K562 (cell line): ENCODE measurements at regions not wholly inside any gene's neighbourhood (a gene's known extent, or its start where the extent isn't known, plus 50 kb on each side); places are given as distances from the start of the nearest gene placed in this dataset.

Experiments
- ATAC-seq: fragments of 200-7000 bp; cut with Tn5 transposase; 3 replicates; pipeline ENCODE4 v1.9.1; 2020; ENCODE audit warnings: moderate library complexity
- BruUV-seq: library from RNA; stranded (reverse); fragments of 400-500 nt; replicated peaks from 2 replicates; lab custom pipeline; 2021; lab: Mats Ljungman, UMichigan
- CTCF ChIA-PET: fragments of 300-600 bp; formaldehyde crosslinking; extraction: SDS; loops from one replicate; lab custom pipeline; 2021; ENCODE audit warnings: low intra/inter-chr PET ratio; lab: Yijun Ruan, JAX
- POLR2A ChIA-PET: fragments of 300-600, 350-650 bp; sonication (Branson Sonifier 250); formaldehyde crosslinking; extraction: SDS; loops from one replicate; lab custom pipeline; 2021; ENCODE audit warnings: antibody characterized with exemption, inconsistent platforms; lab: Yijun Ruan, JAX
- DNase-seq, 4 experiments: peaks; one replicate each; pipeline versions ENCODE4 v3.0.0 to v3.0.0-alpha.2; 2011 to 2018; ENCODE audit warnings: low spot score in 3 of 4, mixed read lengths in 3 of 4; ENCODE audit errors: extremely low read depth in 1 of 4
- FAIRE-seq: peaks from 2 replicates; lab custom pipeline; 2011; peaks lifted over from hg19 to GRCh38; lab: Jason Lieb, UNC
- H2AFZ ChIP-seq: 2 replicates; pipeline ENCODE4 v1.6.0; 2011; ENCODE audit warnings: low read depth, low read length, control low read depth, inconsistent platforms
- H3K27ac ChIP-seq: fragments of 200-600 bp; 3 replicates; pipeline ENCODE4 v1.8.0; 2011; ENCODE audit warnings: low read depth, mild to moderate bottlenecking, control low read depth, inconsistent platforms, low read length, moderate library complexity, mixed read lengths; ENCODE audit errors: extremely low read depth
- H3K27me3 ChIP-seq, 2 experiments: fragments of 300-600 bp in 1 of 2; 2 replicates in 1 of 2; 3 replicates in 1 of 2; pipeline versions ENCODE4 v1.6.0 to v1.8.0; 2011; ENCODE audit warnings: inconsistent platforms in 2 of 2, low read length in 2 of 2, mild to moderate bottlenecking in 1 of 2, mixed read lengths in 1 of 2, moderate library complexity in 1 of 2; ENCODE audit not compliant: control insufficient read depth in 2 of 2, insufficient read depth in 2 of 2
- H3K36me3 ChIP-seq: fragments of 300-600 bp; 3 replicates; pipeline ENCODE4 v1.8.0; 2011; ENCODE audit warnings: mild to moderate bottlenecking, low read length, inconsistent platforms; ENCODE audit not compliant: control insufficient read depth, insufficient read depth
- H3K4me1 ChIP-seq, 2 experiments: fragments of 200-600 bp in 1 of 2; replicated peaks in 1 of 2; 2 replicates in 1 of 2; 3 replicates in 1 of 2; pipeline versions ENCODE4 v1.5.1 to v1.8.0; 2011; ENCODE audit warnings: inconsistent platforms in 2 of 2, low read length in 2 of 2, mild to moderate bottlenecking in 1 of 2, mixed read lengths in 1 of 2, moderate library complexity in 1 of 2; ENCODE audit not compliant: control insufficient read depth in 2 of 2, insufficient read depth in 2 of 2
- H3K4me2 ChIP-seq: 2 replicates; pipeline ENCODE4 v1.6.1; 2011; ENCODE audit warnings: low read length, control low read depth, inconsistent platforms, mixed read lengths; ENCODE audit not compliant: insufficient read depth
- H3K4me3 ChIP-seq: fragments of 200-600 bp; sonication (generic), shearing (Covaris generic); 2 replicates; pipeline ENCODE4 v1.5.1; 2016; ENCODE audit warnings: control low read depth, inconsistent platforms
- H3K79me2 ChIP-seq: fragments of 200-600 bp; 3 replicates; pipeline ENCODE4 v1.8.0; 2011; ENCODE audit warnings: low read length, inconsistent platforms; ENCODE audit not compliant: control insufficient read depth, insufficient read depth
- H3K9ac ChIP-seq, 2 experiments: 2 replicates each; pipeline versions ENCODE4 v1.6.0 to v1.6.1; 2011; ENCODE audit warnings: low read depth in 2 of 2, low read length in 2 of 2, control low read depth in 1 of 2, inconsistent platforms in 1 of 2, mild to moderate bottlenecking in 1 of 2, mixed read lengths in 1 of 2; ENCODE audit not compliant: insufficient read depth in 1 of 2
- H3K9me1 ChIP-seq: one replicate; pipeline ENCODE4 v1.6.0; 2011; ENCODE audit warnings: inconsistent platforms, mild to moderate bottlenecking, low read length, moderate library complexity; ENCODE audit not compliant: control insufficient read depth, insufficient read depth
- H3K9me3 ChIP-seq: replicated peaks from 2 replicates; pipeline ENCODE4 v1.5.1; 2011; ENCODE audit warnings: low read depth, low read length, inconsistent platforms; ENCODE audit not compliant: control insufficient read depth, insufficient read depth
- H4K20me1 ChIP-seq: replicated peaks from 2 replicates; pipeline ENCODE4 v1.6.1; 2011; ENCODE audit warnings: low read length, inconsistent platforms, mixed read lengths; ENCODE audit not compliant: control insufficient read depth, insufficient read depth
- BRF1 ChIP-seq: IDR thresholded peaks from 3 replicates; pipeline ENCODE4 v1.6.1; 2011; ENCODE audit warnings: borderline replicate concordance, mild to moderate bottlenecking; ENCODE audit not compliant: insufficient read length; ENCODE audit errors: extremely low read depth
- FOXJ3 ChIP-seq: sonication (generic); formaldehyde crosslinking; IDR thresholded peaks from 2 replicates; pipeline ENCODE4 v1.4.0; 2020; ENCODE audit warnings: mild to moderate bottlenecking, missing genetic modification reagents
- FOXM1 ChIP-seq, 2 experiments: fragments of 450-650 bp in 1 of 2; sonication (generic) in 1 of 2; formaldehyde crosslinking in 1 of 2; IDR thresholded peaks; 2 replicates each; pipeline versions ENCODE4 v1.6.1 to v1.9.0; 2017 to 2022; ENCODE audit warnings: low read depth in 2 of 2, mild to moderate bottlenecking in 2 of 2, missing genetic modification reagents in 1 of 2, moderate library complexity in 1 of 2
- HDAC3 ChIP-seq: fragments of 450-650 bp; IDR thresholded peaks from 2 replicates; pipeline ENCODE4 v1.6.1; 2018; ENCODE audit warnings: borderline replicate concordance, mild to moderate bottlenecking, moderate library complexity; ENCODE audit not compliant: partially characterized antibody
- HLTF ChIP-seq: fragments of 450-650 bp; IDR thresholded peaks from 2 replicates; pipeline ENCODE4 v1.6.1; 2016
- MTA3 ChIP-seq: fragments of 450-650 bp; formaldehyde crosslinking; IDR thresholded peaks from 2 replicates; pipeline ENCODE4 v1.6.1; 2017; ENCODE audit warnings: mild to moderate bottlenecking, borderline replicate concordance
- NCOA1 ChIP-seq: fragments of 450-650 bp; IDR thresholded peaks from 2 replicates; pipeline ENCODE4 v1.6.1; 2016; ENCODE audit warnings: low read depth
- NFYB ChIP-seq: IDR thresholded peaks from 2 replicates; pipeline ENCODE4 v1.6.1; 2011; ENCODE audit warnings: mild to moderate bottlenecking, moderate library complexity; ENCODE audit not compliant: insufficient read length; ENCODE audit errors: extremely low read depth
- WGBS: fragments of 100-300 bp; shearing (Covaris generic); methylation state at CpG from one replicate; pipeline ENCODE4 v1.1.6; 2016; ENCODE audit warnings: low coverage, mixed read lengths; ENCODE audit not compliant: insufficient coverage; ENCODE audit errors: missing lambda C conversion rate; 5-methylcytosine and 5-hydroxymethylcytosine counted together
- in situ Hi-C: fragments of 300-500 bp; cut with MboI; formaldehyde crosslinking; loops from 4 replicates; pipeline ENCODE4 v1.15.0; 2018; ENCODE audit warnings: inconsistent platforms, mixed read lengths
- intact Hi-C: fragments of 100-400 bp; cut with micrococcal nuclease; formaldehyde crosslinking; loops from 2 replicates; pipeline ENCODE4 v1.14.2; 2022
- TF ChIP-seq, protein P1 (sequence below), 2 experiments: fragments of 450-650 bp; formaldehyde crosslinking in 1 of 2; IDR thresholded peaks; 2 replicates each; pipeline versions ENCODE4 v1.4.0 to v1.6.1; 2014 to 2020; ENCODE audit warnings: mild to moderate bottlenecking in 2 of 2, borderline replicate concordance in 1 of 2, low read depth in 1 of 2
- TF ChIP-seq, protein P2 (sequence below): fragments of 250-450 bp; sonication (Bioruptor Pico); IDR thresholded peaks from 2 replicates; pipeline ENCODE4 v1.9.0; 2021; ENCODE audit warnings: mild to moderate bottlenecking
- TF ChIP-seq, protein P3 (sequence below), 2 experiments: IDR thresholded peaks; 2 replicates each; pipeline ENCODE4 v1.6.1; 2011; ENCODE audit warnings: borderline replicate concordance in 1 of 2, control low read depth in 1 of 2, low read depth in 1 of 2, low read length in 1 of 2, mild to moderate bottlenecking in 1 of 2, mixed read lengths in 1 of 2, moderate library complexity in 1 of 2; ENCODE audit not compliant: insufficient read depth in 1 of 2, insufficient read length in 1 of 2, poor library complexity in 1 of 2, severe bottlenecking in 1 of 2; ENCODE audit errors: extremely low read depth in 1 of 2

GRCh38 chr10:109205929-109206585 is 717.3 kb downstream of the XPNPEP1 start:
- H3K4me2 ChIP-seq, result no peak overlapping the region
- DNase-seq (no peak), FAIRE-seq (no peak), ATAC-seq (no peak)
- CTCF ChIA-PET, result no interaction called here
- no peak overlapping the region for H3K9ac ChIP-seq
- H3K4me1 ChIP-seq, result no peaks in the 10 kb centered on the region
- H4K20me1 ChIP-seq, result no peaks in the 10 kb centered on the region
- H3K79me2 ChIP-seq, result no peaks in the 10 kb centered on the region
- in situ Hi-C loops, result no loop called here
- BruUV-seq, result no TSS peak
- H3K27ac ChIP-seq, result no peak overlapping the region
- intact Hi-C loops, result no loop called here
- H3K4me3 ChIP-seq, result no peak overlapping the region
- H3K36me3 ChIP-seq, result no peaks in the 10 kb centered on the region
- POLR2A ChIA-PET, result no interaction called here
- H3K9me1 ChIP-seq, result no peaks in the 10 kb centered on the region
- 0% methylated on average over 3 of the region's 3 CpGs for WGBS
- no peaks in the 10 kb centered on the region for H3K9me3 ChIP-seq
- no peak overlapping the region for H2AFZ ChIP-seq
- H3K27me3 ChIP-seq, result no peaks in the 10 kb centered on the region
- TF ChIP-seq FOXM1 (IDR thresholded peaks at IDR 0.05; ENCODE audit: low read depth) (no peak), FOXM1 (CRISPR knock-in tag; IDR thresholded peaks at IDR 0.05; ENCODE audit: low read depth) (no peak), BRF1 (no peak), NCOA1 (no peak), NFYB (no peak), HLTF (no peak), MTA3 (no peak), FOXJ3 (CRISPR knock-in tag) (no peak), HDAC3 (no peak)
- TF ChIP-seq, protein P1, sequence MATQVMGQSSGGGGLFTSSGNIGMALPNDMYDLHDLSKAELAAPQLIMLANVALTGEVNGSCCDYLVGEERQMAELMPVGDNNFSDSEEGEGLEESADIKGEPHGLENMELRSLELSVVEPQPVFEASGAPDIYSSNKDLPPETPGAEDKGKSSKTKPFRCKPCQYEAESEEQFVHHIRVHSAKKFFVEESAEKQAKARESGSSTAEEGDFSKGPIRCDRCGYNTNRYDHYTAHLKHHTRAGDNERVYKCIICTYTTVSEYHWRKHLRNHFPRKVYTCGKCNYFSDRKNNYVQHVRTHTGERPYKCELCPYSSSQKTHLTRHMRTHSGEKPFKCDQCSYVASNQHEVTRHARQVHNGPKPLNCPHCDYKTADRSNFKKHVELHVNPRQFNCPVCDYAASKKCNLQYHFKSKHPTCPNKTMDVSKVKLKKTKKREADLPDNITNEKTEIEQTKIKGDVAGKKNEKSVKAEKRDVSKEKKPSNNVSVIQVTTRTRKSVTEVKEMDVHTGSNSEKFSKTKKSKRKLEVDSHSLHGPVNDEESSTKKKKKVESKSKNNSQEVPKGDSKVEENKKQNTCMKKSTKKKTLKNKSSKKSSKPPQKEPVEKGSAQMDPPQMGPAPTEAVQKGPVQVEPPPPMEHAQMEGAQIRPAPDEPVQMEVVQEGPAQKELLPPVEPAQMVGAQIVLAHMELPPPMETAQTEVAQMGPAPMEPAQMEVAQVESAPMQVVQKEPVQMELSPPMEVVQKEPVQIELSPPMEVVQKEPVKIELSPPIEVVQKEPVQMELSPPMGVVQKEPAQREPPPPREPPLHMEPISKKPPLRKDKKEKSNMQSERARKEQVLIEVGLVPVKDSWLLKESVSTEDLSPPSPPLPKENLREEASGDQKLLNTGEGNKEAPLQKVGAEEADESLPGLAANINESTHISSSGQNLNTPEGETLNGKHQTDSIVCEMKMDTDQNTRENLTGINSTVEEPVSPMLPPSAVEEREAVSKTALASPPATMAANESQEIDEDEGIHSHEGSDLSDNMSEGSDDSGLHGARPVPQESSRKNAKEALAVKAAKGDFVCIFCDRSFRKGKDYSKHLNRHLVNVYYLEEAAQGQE (IDR thresholded peaks at IDR 0.05; ENCODE audit: borderline replicate concordance), result no peak
- TF ChIP-seq, protein P1 (CRISPR knock-in tag; IDR thresholded peaks at IDR 0.05; ENCODE audit: low read depth), result no peak
- TF ChIP-seq, protein P2, sequence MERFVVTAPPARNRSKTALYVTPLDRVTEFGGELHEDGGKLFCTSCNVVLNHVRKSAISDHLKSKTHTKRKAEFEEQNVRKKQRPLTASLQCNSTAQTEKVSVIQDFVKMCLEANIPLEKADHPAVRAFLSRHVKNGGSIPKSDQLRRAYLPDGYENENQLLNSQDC (CRISPR knock-in tag), result no peak
- TF ChIP-seq, protein P3, sequence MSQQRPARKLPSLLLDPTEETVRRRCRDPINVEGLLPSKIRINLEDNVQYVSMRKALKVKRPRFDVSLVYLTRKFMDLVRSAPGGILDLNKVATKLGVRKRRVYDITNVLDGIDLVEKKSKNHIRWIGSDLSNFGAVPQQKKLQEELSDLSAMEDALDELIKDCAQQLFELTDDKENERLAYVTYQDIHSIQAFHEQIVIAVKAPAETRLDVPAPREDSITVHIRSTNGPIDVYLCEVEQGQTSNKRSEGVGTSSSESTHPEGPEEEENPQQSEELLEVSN (IDR thresholded peaks at IDR 0.05; ENCODE audit: borderline replicate concordance in 1 of 2, extremely low read depth in 1 of 2, insufficient read depth in 1 of 2, insufficient read length in 1 of 2, low read depth in 1 of 2, low read length in 1 of 2, poor library complexity in 1 of 2, severe bottlenecking in 1 of 2), result no peak
